ENCODE measurements at regions not wholly inside any gene's neighbourhood (a gene's known extent, or its start where the extent isn't known, plus 50 kb on each side); places are given as distances from the start of the nearest gene placed in this dataset.

GRCh38 chr5:88396000-88396535 lies 127.4 kb upstream of the TMEM161B start:
- Histone ChIP-seq H3K4me3 (replicated peaks in 1 of 2; ENCODE audit: low read depth in 1 of 2, low read length in 2 of 2) (no peak overlapping the region), H3K9me2 (ENCODE audit: insufficient read depth) (no peaks in the 10 kb centered on the region), H3K79me2 (ENCODE audit: insufficient read depth, low read length) (no peaks in the 10 kb centered on the region), H3K9ac (ENCODE audit: low read length) (no peak overlapping the region), H3K36me3 (ENCODE audit: control insufficient read depth in 1 of 2, insufficient read depth in 2 of 2, low read length in 2 of 2) (no peaks in the 10 kb centered on the region), H3K4me1 (ENCODE audit: control insufficient read depth in 1 of 2, insufficient read depth in 2 of 2, low read length in 2 of 2) (no peaks in the 10 kb centered on the region), H3K4me2 (ENCODE audit: low read length) (no peak overlapping the region), H3K9me3 (ENCODE audit: control insufficient read depth in 1 of 2, insufficient read depth in 1 of 2, low read depth in 1 of 2, low read length in 2 of 2) (no peaks in the 10 kb centered on the region), H2AFZ (ENCODE audit: low read depth, low read length, poor library complexity, severe bottlenecking) (no peak overlapping the region), H3K27me3 (ENCODE audit: insufficient read depth, low read length) (no peaks in the 10 kb centered on the region), H4K20me1 (ENCODE audit: insufficient read depth) (no peaks in the 10 kb centered on the region), H3K27ac (ENCODE audit: low read depth, low read length) (no peak overlapping the region)
- TF ChIP-seq SIN3A (IDR thresholded peaks at IDR 0.05; ENCODE audit: low read depth) (no peak), CTCF (IDR thresholded peaks at IDR 0.05 in 2 of 3, conservative IDR thresholded peaks at IDR 0.05 in 1 of 3; ENCODE audit: borderline replicate concordance in 1 of 3, insufficient read depth in 1 of 3, low read depth in 2 of 3, low read length in 2 of 3) (no peak), SRF (IDR thresholded peaks at IDR 0.05; ENCODE audit: low read depth) (no peak), TCF7L2 (IDR thresholded peaks at IDR 0.05; ENCODE audit: borderline replicate concordance, extremely low read depth, insufficient read depth, insufficient read length) (no peak), POLR2A (IDR thresholded peaks at IDR 0.05; ENCODE audit: borderline replicate concordance, extremely low read depth, insufficient read depth, insufficient read length) (no peak), CBX3 (IDR thresholded peaks at IDR 0.05; ENCODE audit: low read depth) (no peak), EZH2phosphoT487 (IDR thresholded peaks at IDR 0.05; ENCODE audit: borderline replicate concordance) (no peak), CEBPB (IDR thresholded peaks at IDR 0.05; ENCODE audit: low read depth) (no peak)
- TF ChIP-seq, protein P1, sequence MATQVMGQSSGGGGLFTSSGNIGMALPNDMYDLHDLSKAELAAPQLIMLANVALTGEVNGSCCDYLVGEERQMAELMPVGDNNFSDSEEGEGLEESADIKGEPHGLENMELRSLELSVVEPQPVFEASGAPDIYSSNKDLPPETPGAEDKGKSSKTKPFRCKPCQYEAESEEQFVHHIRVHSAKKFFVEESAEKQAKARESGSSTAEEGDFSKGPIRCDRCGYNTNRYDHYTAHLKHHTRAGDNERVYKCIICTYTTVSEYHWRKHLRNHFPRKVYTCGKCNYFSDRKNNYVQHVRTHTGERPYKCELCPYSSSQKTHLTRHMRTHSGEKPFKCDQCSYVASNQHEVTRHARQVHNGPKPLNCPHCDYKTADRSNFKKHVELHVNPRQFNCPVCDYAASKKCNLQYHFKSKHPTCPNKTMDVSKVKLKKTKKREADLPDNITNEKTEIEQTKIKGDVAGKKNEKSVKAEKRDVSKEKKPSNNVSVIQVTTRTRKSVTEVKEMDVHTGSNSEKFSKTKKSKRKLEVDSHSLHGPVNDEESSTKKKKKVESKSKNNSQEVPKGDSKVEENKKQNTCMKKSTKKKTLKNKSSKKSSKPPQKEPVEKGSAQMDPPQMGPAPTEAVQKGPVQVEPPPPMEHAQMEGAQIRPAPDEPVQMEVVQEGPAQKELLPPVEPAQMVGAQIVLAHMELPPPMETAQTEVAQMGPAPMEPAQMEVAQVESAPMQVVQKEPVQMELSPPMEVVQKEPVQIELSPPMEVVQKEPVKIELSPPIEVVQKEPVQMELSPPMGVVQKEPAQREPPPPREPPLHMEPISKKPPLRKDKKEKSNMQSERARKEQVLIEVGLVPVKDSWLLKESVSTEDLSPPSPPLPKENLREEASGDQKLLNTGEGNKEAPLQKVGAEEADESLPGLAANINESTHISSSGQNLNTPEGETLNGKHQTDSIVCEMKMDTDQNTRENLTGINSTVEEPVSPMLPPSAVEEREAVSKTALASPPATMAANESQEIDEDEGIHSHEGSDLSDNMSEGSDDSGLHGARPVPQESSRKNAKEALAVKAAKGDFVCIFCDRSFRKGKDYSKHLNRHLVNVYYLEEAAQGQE (IDR thresholded peaks at IDR 0.05; ENCODE audit: low read depth): no peak
- BruUV-seq (replicated peaks): no TSS peak
- ATAC-seq (no peak), DNase-seq (ENCODE audit: low read depth, low spot score) (no peak)
- ChIA-PET CTCF (no interaction called here), RAD21 (ENCODE audit: low non-redundant PET in 1 of 2, low total read pairs in 2 of 2, uncharacterized antibody in 2 of 2, unreplicated experiment in 2 of 2) (no interaction called here), POLR2A (no interaction called here)
- intact Hi-C loops (cut with micrococcal nuclease): no loop called here
